ENCODE measurements at regions not wholly inside any gene's neighbourhood (a gene's known extent, or its start where the extent isn't known, plus 50 kb on each side); places are given as distances from the start of the nearest gene placed in this dataset.

GRCh38 chr7:85328456-85328998 is 141.7 kb upstream of the SEMA3D start:
- H3K4me3 ChIP-seq (replicated peaks in 1 of 2; ENCODE audit: low read depth in 2 of 2, low read length in 2 of 2) = no peak overlapping the region
- no peak for DNase-seq (ENCODE audit: low read depth in 2 of 2)
- no peak for TF ChIP-seq CTCF (IDR thresholded peaks at IDR 0.05; ENCODE audit: low read depth, low read length)

- TF ChIP-seq CTCF (IDR thresholded peaks at IDR 0.05; ENCODE audit: low read depth, low read length) = no peak
- DNase-seq (ENCODE audit: low read depth in 2 of 2) = no peak
- no peak overlapping the region for H3K4me3 ChIP-seq (replicated peaks in 1 of 2; ENCODE audit: low read depth in 2 of 2, low read length in 2 of 2)
Observed at GRCh38 chr7:85324145-85324799, 137.4 kb upstream of the SEMA3D start.

- DNase-seq (ENCODE audit: low read depth in 2 of 2) = no peak
- H3K4me3 ChIP-seq (replicated peaks in 1 of 2; ENCODE audit: low read depth in 2 of 2, low read length in 2 of 2) = no peak overlapping the region
- no peak for TF ChIP-seq CTCF (IDR thresholded peaks at IDR 0.05; ENCODE audit: low read depth, low read length)
Observed at GRCh38 chr7:85322252-85322651, 135.4 kb upstream of the SEMA3D start.

- TF ChIP-seq CTCF (IDR thresholded peaks at IDR 0.05; ENCODE audit: low read depth, low read length) = no peak
- no peak overlapping the region for H3K4me3 ChIP-seq (replicated peaks in 1 of 2; ENCODE audit: low read depth in 2 of 2, low read length in 2 of 2)
- no peak for DNase-seq (ENCODE audit: low read depth in 2 of 2)
Observed at GRCh38 chr7:85320699-85321476, 134.0 kb upstream of the SEMA3D start.

- no peak for DNase-seq (ENCODE audit: low read depth in 2 of 2)
- H3K4me3 ChIP-seq (replicated peaks in 1 of 2; ENCODE audit: low read depth in 2 of 2, low read length in 2 of 2) = no peak overlapping the region
- TF ChIP-seq CTCF (IDR thresholded peaks at IDR 0.05; ENCODE audit: low read depth, low read length) = no peak
Observed at GRCh38 chr7:85316489-85316888, 129.6 kb upstream of the SEMA3D start.

GRCh38 chr7:85310301-85310700 is 123.4 kb upstream of the SEMA3D start:
- TF ChIP-seq CTCF (IDR thresholded peaks at IDR 0.05; ENCODE audit: low read depth, low read length) = no peak
- no peak for DNase-seq (ENCODE audit: low read depth in 2 of 2)
- no peak overlapping the region for H3K4me3 ChIP-seq (replicated peaks in 1 of 2; ENCODE audit: low read depth in 2 of 2, low read length in 2 of 2)

Measured in cardiac fibroblast (primary cell).